HT1080 (cell line): ENCODE measurements at regions not wholly inside any gene's neighbourhood (a gene's known extent, or its start where the extent isn't known, plus 50 kb on each side); places are given as distances from the start of the nearest gene placed in this dataset.
"Not testable (repeated sequence)": the region's sequence is repeated elsewhere in the genome, so short reads cannot be mapped to it uniquely, and the experiment has no call there.

Source experiments
- DNase-seq: peaks from one replicate; pipeline ENCODE4 v3.0.0-alpha.2; 2015; ENCODE audit warnings: low read depth

DNA sequence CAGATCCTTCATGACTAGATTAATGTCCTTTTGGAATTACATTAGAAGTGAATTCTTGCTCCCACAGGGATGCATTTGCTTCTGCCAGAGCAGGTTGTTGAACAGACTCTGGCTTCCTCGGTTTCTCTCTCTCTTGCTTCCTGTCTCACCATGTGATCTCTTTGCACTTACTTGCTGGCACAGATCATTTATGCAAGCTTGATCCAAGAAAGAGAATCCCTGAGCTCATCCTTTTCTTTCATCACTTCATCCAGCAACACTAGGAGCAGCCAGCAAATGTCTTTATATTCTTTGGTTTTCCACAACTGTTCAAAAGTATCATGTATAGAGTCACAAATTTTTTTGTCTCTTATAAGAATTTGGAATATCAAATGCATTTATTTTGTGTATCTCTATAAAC lies 313.5 kb downstream of the ZNF326 start:
- DNase-seq = no peak

DNA sequence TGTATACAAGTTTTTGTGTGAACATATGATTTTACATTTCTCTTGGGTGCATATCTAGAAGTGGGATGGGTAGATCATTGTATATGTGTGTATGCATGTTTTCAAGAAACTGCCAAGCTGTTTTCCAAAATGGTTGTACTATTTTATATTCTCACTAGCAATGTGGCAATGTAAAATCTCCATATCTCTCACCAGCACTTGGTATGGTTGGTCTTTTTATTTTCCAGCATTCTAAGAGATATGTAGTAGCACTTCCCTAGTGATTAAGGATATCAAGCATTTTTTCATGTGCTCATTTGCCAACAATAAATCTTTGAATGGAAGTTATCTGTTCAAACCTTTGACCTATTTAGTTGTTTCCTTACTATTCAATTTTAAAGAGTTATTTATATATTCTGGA lies 310.7 kb downstream of the ZNF326 start:
- no peak for DNase-seq

DNA sequence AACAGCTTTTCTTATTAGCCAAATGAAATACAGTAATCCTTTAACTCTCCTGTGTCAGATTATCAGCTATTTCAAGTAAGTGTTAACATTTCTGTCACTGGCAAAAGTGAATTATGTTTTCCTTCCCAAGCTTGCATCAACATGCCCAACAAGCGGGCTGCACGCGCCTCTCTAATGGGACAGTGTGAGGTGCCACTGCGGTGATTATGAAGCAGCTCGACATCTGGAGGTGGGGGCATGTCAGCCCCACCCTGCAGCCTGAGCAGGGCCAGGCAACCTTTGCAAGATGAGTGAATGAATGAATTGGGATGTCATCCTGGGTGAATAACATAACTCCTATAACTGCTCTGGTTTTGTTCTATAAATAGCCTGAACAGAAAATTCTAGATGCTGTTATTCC lies 301.4 kb downstream of the ZNF326 start:
- no peak for DNase-seq

DNA sequence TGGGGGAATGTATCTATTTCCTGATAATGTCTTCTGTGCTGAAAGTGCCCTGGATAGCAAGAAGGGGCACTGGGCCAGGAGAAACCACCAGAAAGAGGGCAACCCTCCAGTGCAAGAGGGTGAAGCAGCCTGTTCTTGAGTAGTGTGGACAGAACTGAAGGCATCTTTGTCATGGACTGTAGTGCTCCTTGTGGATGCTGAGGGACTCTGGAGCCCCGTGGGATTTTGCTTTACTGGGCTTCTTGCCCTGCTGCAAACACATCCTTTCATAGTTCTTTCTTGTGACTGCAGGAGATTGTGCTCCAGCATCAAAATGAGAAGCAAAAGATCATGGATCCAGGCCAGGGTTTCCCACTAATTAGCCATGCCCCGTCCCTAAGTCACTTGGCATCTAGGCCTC lies 300.6 kb downstream of the ZNF326 start:
- DNase-seq = no peak

DNA sequence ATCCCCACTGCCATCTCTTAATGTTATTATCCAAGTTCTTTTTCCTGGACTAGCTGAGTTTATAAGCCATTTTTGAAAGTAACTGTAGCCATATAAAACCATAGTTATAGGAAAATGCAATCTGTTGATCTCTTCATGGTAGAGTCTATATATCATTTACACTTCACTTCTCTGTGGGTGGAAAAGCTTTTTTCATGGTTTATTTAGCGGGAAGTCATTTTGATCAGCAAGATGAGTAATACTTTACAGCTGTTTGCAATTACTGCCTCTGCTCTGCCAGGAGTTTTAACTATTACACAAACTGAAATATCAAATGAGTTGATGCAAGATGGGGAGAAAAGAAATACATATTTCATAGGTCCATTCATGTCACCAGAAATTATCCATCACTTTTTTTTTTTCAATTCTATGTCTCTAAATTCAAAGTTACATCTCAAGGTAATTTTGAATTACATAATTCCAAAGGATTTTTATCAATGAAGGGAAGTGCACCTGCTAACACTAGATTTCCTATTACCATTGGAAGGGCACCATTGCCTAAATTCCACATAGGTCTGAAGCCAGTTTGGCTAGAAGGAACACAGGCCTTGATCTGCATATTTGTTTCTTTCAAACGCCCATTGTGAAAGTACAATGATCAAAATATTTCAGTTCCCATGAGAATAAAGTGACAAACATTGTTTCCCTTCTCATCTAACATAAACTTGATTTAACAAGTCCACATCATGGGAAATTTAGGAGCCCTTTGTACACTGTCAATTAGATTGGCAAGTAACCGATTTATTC lies 296.7 kb downstream of the ZNF326 start:
- DNase-seq = no peak

DNA sequence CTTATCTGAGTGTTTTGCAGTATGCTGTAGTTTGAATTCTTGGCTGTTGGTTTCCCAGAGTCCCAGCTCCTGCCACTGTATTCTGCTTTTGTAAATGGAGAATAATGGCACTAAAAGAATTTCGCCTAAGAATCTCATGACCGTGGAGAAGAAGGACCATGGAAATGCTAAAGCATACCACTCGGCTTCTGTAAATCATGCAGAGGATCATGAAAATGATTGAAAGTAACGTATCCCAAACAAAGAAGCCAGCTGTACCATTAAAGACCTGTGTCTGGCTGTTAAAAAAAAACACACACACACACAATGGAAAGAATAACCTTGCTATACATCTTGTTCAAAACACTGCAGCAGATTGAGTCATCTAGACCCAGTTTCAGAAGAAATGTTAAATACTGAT lies 287.9 kb downstream of the ZNF326 start:
- DNase-seq = no peak

DNA sequence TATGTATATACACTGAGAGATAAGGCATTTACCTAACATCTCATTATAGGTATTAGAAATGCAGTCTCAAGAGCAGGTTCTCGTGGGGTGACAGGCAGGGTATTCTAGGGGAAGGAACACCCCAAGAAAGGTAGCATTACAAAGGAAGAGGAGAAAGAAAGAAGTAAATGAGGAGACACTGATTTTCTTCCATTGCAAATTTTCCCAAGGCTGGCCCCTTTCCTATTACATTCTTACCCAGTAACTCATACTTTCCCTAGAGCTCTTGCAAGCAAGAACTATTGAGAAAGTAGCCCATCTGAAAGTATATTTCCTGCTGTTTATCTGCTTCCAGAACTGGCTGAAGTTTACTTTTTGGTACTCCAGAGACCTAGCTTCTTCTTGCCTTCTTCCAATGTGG lies 287.0 kb downstream of the ZNF326 start:
- DNase-seq = not testable (repeated sequence)

DNA sequence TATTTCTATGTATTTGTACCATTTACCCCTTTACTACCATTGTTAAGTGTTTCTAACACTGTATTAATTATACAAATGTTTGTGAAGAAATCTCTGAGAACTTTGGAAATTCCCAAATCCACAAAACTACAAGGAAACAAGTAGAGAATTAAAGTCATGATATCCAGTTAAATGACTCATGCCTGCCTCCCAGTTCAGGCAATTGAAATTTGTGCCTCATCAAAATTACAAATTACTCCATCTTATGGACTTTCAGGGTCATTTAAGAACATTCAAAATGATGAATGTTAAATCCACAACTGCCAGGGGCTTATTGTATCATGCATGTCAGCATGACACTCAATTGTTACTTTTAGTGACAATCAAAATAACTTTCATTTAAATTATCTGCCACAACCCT lies 282.4 kb downstream of the ZNF326 start:
- DNase-seq = no peak

DNA sequence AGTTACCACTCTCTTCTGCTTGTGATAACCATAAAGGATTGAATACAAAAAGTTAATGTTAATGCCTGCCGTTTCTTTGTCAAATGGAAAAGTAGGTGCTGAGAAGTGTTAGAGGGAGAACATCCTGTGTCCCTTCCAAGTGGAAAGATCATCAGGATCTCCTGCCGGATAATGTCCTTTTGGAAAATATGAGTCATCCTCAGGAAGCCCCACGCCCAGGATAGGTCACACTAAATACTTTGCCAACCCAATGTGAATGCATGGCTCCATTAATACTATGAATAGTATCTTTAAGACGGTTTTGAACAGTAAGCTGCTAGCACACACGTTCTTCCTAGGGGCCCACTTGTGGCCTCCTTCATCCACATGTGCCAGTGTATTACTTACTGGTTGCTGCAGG lies 279.5 kb downstream of the ZNF326 start:
- DNase-seq = peak; percentile 54

DNA sequence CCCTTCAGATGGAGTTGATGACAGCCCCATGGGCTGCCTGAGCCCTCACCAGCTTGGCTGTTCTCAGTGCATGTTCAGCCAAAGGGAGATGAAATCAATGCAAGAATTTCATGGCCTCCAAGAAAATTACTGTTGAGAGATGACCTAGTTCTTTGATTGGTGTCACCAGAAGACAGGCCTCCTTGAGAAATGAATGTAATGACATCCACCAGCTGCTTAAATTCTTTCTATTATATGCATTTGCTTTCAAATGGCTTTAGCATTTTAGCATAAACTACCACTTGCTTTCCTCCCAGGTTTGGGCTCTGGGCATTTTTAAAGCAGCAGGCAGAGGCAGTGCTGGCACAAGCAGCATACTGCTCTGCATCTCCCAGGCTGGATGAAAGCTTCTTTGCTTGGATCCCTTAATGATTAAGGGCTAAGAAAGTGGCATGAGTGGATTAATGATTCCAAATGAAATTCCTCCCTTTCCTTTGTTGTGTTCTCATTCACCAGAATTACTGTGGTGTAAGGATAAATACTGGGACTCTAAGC lies 278.4 kb downstream of the ZNF326 start:
- DNase-seq = no peak

DNA sequence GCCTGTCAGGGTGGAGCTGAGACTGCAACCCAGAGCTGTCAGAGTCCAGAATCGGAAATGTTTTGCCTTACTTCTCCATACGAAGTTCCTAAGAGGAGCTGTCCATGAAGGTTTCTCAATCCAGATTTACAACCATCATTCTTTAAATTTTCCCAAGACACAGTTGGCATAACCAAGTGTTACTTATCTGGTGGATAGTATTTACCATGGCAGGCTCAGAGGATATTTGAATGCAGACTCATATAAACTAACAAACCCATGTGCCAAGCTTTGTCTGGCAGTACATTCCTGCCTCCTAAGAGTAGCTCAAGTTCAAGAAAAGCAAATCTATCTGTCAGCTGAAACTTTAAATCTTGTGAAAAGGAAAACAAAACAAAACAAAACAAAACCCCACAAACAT lies 267.9 kb downstream of the ZNF326 start:
- DNase-seq = no peak

DNA sequence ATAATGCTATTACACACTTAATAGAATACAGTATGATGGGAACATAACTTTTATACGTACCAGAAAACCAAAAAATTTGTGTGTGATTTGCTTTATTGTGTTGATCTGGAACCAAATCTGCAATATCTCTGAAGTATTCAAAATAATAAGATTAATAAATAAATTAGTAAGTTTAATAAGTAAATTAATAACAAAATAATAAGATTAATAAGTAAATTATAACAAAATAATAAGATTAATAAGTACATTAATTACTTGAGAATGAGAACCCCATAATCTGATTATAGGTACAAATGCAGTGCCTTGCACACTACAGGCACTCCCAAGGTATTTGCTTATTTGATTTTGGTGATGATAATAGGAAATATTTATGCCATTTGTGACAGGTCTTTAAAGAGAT lies 267.4 kb downstream of the ZNF326 start:
- no peak for DNase-seq

DNA sequence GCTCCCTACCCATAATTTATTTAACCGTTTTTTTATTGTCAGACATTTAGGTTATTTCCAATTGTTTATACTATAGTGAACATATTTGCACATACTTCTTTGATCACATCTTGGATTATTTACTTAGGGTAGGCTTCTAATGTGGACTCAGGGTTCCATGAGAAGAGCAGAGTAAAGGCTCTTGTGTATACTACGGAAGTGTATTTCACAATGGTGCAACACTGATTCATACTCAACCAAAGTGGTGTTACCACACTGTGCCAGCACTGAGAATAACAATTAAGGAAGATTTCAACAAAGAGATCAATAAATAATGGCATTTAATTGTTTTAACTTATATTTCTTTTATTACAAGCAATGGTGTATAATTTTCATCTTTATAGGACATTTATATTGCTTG lies 251.2 kb downstream of the ZNF326 start:
- no peak for DNase-seq

DNA sequence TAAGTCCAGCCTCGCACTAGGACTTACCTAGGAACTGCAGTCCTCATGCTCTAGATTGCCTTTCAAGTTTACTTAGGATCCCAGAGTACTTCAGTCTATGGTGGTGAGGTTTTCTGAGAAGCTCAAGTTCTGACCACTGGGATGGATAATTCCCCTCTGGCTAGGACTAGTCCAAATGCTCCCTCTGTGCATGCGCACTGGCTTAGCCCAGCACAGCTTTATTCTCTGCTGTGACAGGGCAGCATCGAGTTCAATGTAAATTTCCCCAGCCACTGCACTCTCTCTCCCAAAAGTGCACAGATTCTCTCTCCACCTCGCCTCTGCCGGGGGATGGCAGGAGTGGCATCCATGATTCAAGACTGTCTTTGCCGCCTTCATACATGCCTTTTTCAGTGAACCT lies 241.6 kb downstream of the ZNF326 start:
- no peak for DNase-seq

DNA sequence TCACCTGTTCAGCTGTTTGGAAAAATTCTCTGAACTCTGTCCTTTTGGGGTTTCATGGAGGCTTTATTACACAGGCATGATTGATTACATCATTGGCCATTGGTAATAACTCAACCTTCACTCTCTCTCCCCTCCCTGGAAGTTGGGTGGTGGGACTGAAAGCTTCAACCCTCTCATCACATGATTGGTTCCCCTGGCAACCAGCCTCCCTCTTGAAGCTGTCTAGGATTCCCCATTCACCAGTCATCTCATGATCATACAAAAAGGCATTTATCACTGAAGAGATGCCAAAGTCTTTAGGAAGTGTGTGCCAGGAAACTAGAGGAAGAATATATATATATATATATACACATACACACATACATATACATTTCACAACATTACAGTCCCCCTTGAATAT lies 228.5 kb downstream of the ZNF326 start:
- no peak for DNase-seq

DNA sequence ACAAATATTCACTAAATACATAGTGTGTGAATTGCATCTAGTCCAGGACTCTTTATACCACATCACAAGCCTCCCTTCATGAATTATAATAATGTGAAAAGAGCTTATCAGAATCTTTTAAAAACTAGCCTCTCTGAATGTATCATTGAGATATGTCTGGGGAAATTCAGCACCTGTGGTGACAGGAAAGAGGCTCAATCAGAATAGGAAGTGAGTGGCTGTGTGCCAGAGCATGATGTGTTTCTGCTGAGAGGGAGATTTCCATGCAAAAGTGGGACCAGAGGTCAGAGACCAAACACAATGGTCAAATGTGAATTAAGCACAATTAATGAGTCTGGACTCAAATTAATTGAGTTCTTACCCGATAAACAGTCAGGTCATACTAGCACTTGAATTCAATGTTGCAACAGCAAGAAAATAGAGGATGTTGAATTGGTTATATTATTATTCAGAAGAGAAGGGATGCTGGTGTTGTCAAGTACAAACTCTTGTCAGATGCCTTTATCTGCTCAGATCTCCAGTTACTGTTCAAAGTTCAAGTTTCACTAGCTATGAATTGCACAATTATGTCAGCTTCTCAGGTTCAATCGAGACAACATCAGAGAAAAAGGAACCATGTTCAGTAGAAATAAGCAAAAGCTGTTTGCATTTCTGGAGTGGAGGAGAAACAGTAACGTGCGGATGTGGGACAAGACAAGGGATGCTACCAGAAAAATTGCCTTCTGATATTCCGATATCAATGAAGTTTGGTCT lies 226.2 kb downstream of the ZNF326 start:
- no peak for DNase-seq

DNA sequence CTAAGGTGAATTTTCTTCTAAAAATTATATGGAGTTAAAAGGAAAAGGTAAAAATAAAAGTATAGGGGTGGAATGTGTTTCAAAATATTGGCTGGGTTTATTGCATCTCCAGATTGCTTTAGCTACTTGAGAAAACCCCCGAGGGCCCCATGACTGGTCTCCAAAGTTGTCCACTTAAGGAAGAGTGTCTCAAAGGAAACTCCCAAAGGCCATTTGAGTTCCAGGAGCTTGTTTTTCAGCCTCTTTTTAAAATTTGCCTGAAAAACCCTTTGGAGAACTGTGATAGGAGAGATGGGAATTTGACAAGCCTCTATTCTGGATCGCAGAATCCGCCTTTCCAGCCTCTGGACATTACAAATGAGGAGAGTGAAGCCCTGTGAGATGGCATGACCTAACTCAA lies 225.6 kb downstream of the ZNF326 start:
- DNase-seq = no peak

DNA sequence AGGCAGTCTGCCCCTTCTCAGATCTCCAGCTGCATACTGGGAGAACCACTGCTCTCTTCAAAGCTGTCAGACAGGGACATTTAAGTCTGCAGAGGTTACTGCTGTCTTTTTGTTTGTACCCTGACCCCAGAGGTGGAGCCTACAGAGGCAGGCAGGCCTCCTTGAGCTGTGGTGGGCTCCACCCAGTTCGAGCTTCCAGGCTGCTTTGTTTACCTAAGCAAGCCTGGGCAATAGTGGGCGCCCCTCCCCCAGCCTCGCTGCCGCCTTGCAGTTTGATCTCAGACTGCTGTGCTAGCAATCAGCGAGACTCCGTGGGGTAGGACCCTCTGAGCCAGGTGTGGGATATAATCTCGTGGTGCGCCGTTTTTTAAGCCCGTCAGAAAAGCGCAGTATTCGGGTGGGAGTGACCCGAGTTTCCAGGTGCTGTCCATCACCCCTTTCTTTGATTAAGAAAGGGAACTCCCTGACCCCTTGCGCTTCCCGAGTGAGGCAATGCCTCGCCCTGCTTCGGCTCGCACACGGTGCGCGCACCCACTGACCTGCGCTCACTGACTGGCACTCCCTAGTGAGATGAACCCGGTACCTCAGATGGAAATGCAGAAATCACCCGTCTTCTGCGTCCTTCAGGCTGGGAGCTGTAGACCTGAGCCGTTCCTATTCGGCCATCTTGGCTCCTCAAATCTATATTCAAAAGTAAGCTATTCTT lies 224.4 kb downstream of the ZNF326 start:
- DNase-seq = not testable (repeated sequence)

DNA sequence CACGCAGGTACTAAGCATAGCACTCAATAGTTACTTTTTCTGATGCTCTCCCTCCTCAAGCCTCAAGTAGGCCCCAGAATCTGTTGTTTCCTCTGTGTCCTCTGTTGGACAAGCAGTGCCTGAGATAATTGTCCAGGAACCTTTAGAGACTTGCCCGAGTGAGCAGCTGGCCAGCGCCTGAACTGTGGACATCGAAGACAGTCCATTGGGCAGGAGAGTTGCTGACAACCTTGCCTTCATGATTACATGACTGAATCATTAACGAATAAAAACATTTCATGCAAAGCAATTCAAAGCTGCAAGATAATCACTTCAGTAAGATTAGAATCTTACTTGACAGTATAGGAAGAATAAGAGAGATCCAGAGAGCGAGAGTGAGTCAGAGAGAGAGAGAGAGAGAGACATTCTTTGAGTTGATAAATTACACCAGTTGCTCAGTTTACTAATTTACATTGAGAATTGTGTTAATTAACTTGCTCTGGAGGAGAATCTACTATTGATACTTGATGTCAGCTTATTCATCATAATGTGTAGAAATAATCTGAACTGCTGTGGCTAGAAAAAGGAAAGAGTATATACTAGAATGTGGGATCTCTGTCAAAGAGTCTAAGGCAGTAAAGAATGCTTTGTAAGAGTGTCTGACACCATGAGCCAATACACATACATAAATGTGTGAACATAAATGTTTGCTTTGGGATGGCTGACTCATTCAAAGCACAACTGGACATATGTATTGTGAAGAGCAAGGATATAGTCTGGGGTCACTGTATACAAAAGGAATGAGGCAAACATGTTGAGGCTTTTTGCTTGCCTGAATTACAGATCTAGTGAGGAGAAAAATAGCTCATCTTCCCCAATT lies 216.0 kb downstream of the ZNF326 start:
- DNase-seq = no peak

DNA sequence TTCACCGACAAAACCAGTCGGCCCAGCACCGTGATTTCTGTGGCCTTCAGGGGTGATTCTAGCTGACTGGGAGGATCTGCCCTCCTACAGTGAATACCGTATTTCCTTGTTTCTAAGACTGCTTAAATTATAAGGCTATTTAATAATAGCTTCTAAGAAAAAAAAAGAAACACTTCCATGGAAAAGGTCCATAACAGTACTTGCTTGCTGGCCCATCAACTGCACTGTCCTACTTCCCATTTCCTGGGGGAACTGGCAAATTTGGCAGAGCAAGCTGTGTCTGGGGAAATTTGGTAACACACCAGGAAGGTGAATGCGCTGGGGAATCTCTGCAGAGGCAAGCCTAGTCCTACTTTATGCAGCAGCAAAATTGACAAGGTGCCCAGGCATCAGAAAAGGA lies 214.0 kb downstream of the ZNF326 start:
- no peak for DNase-seq

DNA sequence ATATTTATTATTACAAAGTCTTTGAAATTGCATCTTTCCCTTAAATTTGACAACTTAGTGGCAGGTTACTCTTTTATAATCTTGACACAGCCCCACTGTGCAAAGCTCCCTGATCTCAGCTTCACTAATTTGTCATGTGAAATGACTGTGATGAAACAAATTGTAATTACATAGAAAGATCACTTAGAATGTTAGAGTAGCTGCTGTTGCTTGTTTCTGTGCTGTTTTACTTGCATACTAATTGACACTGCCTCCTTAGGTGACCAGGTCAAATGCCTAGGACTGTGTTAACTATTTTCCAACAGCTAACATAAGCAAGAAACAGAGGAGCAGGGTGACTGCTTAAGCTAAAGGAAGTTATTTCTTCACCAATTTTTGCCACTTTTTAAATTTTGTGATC lies 211.3 kb downstream of the ZNF326 start:
- DNase-seq = no peak
